ENCODE measurements at regions not wholly inside any gene's neighbourhood (a gene's known extent, or its start where the extent isn't known, plus 50 kb on each side); places are given as distances from the start of the nearest gene placed in this dataset.
"Not testable (repeated sequence)": the region's sequence is repeated elsewhere in the genome, so short reads cannot be mapped to it uniquely, and the experiment has no call there.

GRCh38 chr9:108259917-108260675, 595.7 kb downstream of the ACTL7B start:
- DNase-seq: no peak
- intact Hi-C loops (cut with DNase I): no loop called here
- TF ChIP-seq CTCF (IDR thresholded peaks at IDR 0.05): no peak
- H3K27ac ChIP-seq: no peak overlapping the region
- H3K4me1 ChIP-seq: no peaks in the 10 kb centered on the region
- no peak overlapping the region for H3K4me3 ChIP-seq
- H3K27me3 ChIP-seq: no peaks in the 10 kb centered on the region
- H3K9me3 ChIP-seq: no peaks in the 10 kb centered on the region
- no peak overlapping the region for H3K9ac ChIP-seq (ENCODE audit: low read depth in 2 of 2, low read length in 2 of 2)
- no peaks in the 10 kb centered on the region for H3K36me3 ChIP-seq

GRCh38 chr9:108258640-108259039, 597.1 kb downstream of the ACTL7B start:
- H3K27me3 ChIP-seq: no peaks in the 10 kb centered on the region
- no peak overlapping the region for H3K27ac ChIP-seq
- DNase-seq: no peak
- intact Hi-C loops (cut with DNase I): no loop called here
- TF ChIP-seq CTCF (IDR thresholded peaks at IDR 0.05): no peak
- H3K9me3 ChIP-seq: no peaks in the 10 kb centered on the region
- no peaks in the 10 kb centered on the region for H3K36me3 ChIP-seq
- H3K9ac ChIP-seq (ENCODE audit: low read depth in 2 of 2, low read length in 2 of 2): no peak overlapping the region
- H3K4me3 ChIP-seq: no peak overlapping the region
- no peaks in the 10 kb centered on the region for H3K4me1 ChIP-seq

GRCh38 chr9:108257382-108257781, 598.4 kb downstream of the ACTL7B start:
- Histone ChIP-seq H3K27me3 (no peaks in the 10 kb centered on the region), H3K36me3 (no peaks in the 10 kb centered on the region), H3K4me3 (no peak overlapping the region), H3K27ac (no peak overlapping the region), H3K4me1 (no peaks in the 10 kb centered on the region), H3K9me3 (no peaks in the 10 kb centered on the region), H3K9ac (ENCODE audit: low read depth in 2 of 2, low read length in 2 of 2) (no peak overlapping the region)
- DNase-seq: no peak
- intact Hi-C loops (cut with DNase I): no loop called here
- no peak for TF ChIP-seq CTCF (IDR thresholded peaks at IDR 0.05)

GRCh38 chr9:108254236-108254635, 601.5 kb downstream of the ACTL7B start:
- DNase-seq: no peak
- H3K4me3 ChIP-seq: no peak overlapping the region
- intact Hi-C loops (cut with DNase I): no loop called here
- H3K9me3 ChIP-seq: no peaks in the 10 kb centered on the region
- no peaks in the 10 kb centered on the region for H3K27me3 ChIP-seq
- no peak overlapping the region for H3K27ac ChIP-seq
- H3K9ac ChIP-seq (ENCODE audit: low read depth in 2 of 2, low read length in 2 of 2): no peak overlapping the region
- no peaks in the 10 kb centered on the region for H3K4me1 ChIP-seq
- no peaks in the 10 kb centered on the region for H3K36me3 ChIP-seq
- no peak for TF ChIP-seq CTCF (IDR thresholded peaks at IDR 0.05)

- H3K27me3 ChIP-seq; DNase-seq; H3K4me1 ChIP-seq; H3K27ac ChIP-seq; H3K9ac ChIP-seq (ENCODE audit: low read depth in 2 of 2, low read length in 2 of 2); H3K4me3 ChIP-seq; H3K36me3 ChIP-seq; intact Hi-C loops (cut with DNase I); H3K9me3 ChIP-seq: not testable (repeated sequence)
These were observed 608.4 kb downstream of the ACTL7B start for GRCh38 chr9:108247391-108247790.

GRCh38 chr9:108245901-108246300, 609.9 kb downstream of the ACTL7B start:
- Histone ChIP-seq H3K4me3 (no peak overlapping the region), H3K27ac (no peak overlapping the region), H3K9me3 (no peaks in the 10 kb centered on the region), H3K36me3 (no peaks in the 10 kb centered on the region), H3K27me3 (no peaks in the 10 kb centered on the region), H3K9ac (ENCODE audit: low read depth in 2 of 2, low read length in 2 of 2) (no peak overlapping the region), H3K4me1 (no peaks in the 10 kb centered on the region)
- intact Hi-C loops (cut with DNase I): no loop called here
- no peak for TF ChIP-seq CTCF (IDR thresholded peaks at IDR 0.05)
- no peak for DNase-seq
